ENCODE measurements at regions not wholly inside any gene's neighbourhood (a gene's known extent, or its start where the extent isn't known, plus 50 kb on each side); places are given as distances from the start of the nearest gene placed in this dataset.

GRCh38 chr20:56979125-56979524 is 287.3 kb downstream of the BMP7 start:
- TF ChIP-seq CTCF (conservative IDR thresholded peaks at IDR 0.05; ENCODE audit: low read depth, low read length), result no peak
- no peak for DNase-seq (ENCODE audit: low read depth)
- H3K4me3 ChIP-seq (ENCODE audit: low read length), result no peak overlapping the region

GRCh38 chr20:56981301-56981700 is 285.1 kb downstream of the BMP7 start:
- no peak for TF ChIP-seq CTCF (conservative IDR thresholded peaks at IDR 0.05; ENCODE audit: low read depth, low read length)
- no peak overlapping the region for H3K4me3 ChIP-seq (ENCODE audit: low read length)
- no peak for DNase-seq (ENCODE audit: low read depth)

GRCh38 chr20:56983813-56984212 is 282.6 kb downstream of the BMP7 start:
- DNase-seq (ENCODE audit: low read depth), result no peak
- no peak for TF ChIP-seq CTCF (conservative IDR thresholded peaks at IDR 0.05; ENCODE audit: low read depth, low read length)
- H3K4me3 ChIP-seq (ENCODE audit: low read length), result no peak overlapping the region

DNA sequence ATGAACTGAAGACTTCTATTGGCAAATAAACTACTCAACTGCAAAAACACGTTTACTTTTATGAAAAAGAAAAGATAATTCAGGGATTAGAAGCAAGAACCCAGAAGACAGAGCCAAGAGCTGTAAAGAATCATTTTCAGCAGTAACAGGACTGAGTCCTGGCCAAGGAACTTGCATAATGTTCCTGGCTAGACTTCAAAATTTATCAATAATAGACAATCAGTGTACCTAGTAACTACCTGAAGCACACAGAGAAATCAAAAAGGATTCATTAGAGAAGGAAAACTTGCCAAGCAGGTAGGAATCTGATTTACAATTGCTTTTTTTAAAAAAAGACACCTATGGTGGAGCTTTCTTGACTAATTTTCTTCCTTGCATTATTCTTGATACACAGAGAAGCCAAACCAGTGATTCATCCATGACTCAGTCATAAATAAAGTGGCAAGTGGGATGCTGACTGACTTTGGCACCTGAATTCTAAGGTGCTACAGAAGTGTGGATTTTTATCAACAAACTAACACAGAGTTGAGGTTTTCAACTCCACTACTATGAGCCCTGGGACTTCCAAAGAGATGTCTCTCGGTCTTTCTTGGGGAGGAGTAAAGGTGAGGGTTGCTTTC is 281.3 kb downstream of the BMP7 start:
- TF ChIP-seq CTCF (conservative IDR thresholded peaks at IDR 0.05; ENCODE audit: low read depth, low read length), result no peak
- no peak overlapping the region for H3K4me3 ChIP-seq (ENCODE audit: low read length)
- DNase-seq (ENCODE audit: low read depth), result no peak

DNA sequence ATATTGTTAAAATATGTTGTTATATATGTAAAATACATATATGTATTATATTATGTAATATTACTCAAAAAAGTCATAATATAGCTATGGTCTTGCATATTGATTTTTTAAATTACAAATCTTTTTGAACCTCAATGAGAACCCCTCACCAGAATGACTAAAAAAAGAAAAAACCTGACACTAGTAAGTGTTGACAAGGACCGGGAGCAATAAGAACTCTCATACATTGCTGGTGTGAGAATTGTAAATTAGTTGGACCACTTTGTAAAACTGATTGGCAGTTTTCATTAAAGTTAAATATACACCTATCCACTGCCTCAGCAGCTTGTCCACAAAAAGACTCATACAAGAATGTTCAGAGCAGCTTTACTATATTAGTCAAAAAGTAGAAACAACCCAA is 280.0 kb downstream of the BMP7 start:
- TF ChIP-seq CTCF (conservative IDR thresholded peaks at IDR 0.05; ENCODE audit: low read depth, low read length), result no peak
- no peak for DNase-seq (ENCODE audit: low read depth)
- no peak overlapping the region for H3K4me3 ChIP-seq (ENCODE audit: low read length)

DNA sequence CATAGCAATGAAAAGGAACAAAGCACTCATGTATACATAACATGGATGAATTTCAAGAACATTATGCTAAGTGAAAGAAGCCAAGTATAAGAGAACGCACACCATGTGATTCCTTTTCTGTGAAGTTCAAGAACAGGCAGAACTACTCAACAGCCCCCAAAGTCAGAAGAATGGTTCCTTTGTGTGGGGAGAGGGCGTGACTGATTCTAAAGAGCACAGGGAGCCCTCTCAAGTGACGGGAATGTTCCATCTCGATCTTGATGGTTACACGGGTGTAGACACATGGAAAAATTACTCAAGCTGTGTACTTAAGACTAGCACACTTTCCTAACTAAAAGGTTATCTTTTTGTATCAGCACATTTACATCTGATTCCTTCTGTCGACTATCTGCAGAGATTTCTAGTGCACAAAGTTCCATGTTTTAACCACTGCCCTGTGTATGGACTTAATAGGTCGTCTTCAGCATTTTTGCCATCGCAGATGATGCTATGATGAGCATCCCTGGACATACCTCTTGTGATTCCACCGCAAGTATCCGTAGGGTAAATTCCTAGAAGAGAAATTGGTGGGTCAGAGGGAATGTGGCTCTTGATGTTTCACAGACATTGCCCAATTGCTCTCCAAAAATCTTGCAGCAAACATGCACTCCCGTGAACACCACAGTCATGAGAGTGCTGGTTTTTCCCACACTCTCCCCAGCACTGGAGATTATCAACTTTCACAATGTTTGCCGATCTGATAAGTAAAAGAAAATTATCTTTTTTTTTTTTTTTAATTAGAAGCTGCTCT is 279.3 kb downstream of the BMP7 start:
- DNase-seq (ENCODE audit: low read depth), result no peak
- TF ChIP-seq CTCF (conservative IDR thresholded peaks at IDR 0.05; ENCODE audit: low read depth, low read length), result no peak
- H3K4me3 ChIP-seq (ENCODE audit: low read length), result no peak overlapping the region

DNA sequence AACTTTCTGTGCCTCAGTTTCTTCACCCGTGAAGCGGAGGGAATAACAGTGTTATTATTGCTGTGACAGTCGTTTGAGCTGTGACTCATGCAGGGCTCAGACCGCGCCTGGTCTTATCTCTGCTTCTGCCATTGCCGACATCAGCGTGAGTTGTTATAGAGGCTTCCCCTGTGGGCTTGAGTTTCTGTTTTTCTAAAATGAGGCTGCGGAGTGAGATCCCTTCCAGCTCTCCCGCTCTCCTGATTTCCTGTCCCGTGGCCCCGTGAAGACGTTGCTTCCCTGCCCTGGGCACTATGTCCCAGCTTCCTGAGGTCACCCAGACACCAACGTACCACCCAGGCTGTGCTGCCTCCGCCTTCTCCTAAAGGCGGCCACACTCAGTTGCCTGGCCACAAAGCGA is 278.5 kb downstream of the BMP7 start:
- DNase-seq (ENCODE audit: low read depth), result no peak
- no peak overlapping the region for H3K4me3 ChIP-seq (ENCODE audit: low read length)

More for the DNA sequence above, 278.5 kb downstream of the BMP7 start:
- no peak for TF ChIP-seq CTCF (conservative IDR thresholded peaks at IDR 0.05; ENCODE audit: low read depth, low read length)

All from retinal pigment epithelial cell (primary cell).